ENCODE measurements at regions not wholly inside any gene's neighbourhood (a gene's known extent, or its start where the extent isn't known, plus 50 kb on each side); places are given as distances from the start of the nearest gene placed in this dataset.

- H3K27me3 Mint-ChIP-seq: no peaks in the 10 kb centered on the region
- no peak for TF ChIP-seq CTCF (conservative IDR thresholded peaks at IDR 0.05)
- no peak overlapping the region for H3K4me3 Mint-ChIP-seq
- H3K36me3 Mint-ChIP-seq: no peaks in the 10 kb centered on the region
- H3K27ac Mint-ChIP-seq: no peak overlapping the region
- H3K9me3 Mint-ChIP-seq: no peaks in the 10 kb centered on the region
- DNase-seq (ENCODE audit: extremely low spot score, unreplicated experiment): no peak
- H3K4me1 Mint-ChIP-seq (ENCODE audit: unreplicated experiment): no peaks in the 10 kb centered on the region
These were observed 183.1 kb upstream of the DPP10 start for GRCh38 chr2:114259389-114259788.

GRCh38 chr2:114261366-114261765 lies 181.1 kb upstream of the DPP10 start:
- no peaks in the 10 kb centered on the region for H3K36me3 Mint-ChIP-seq
- no peaks in the 10 kb centered on the region for H3K4me1 Mint-ChIP-seq (ENCODE audit: unreplicated experiment)
- no peak overlapping the region for H3K27ac Mint-ChIP-seq
- H3K9me3 Mint-ChIP-seq: no peaks in the 10 kb centered on the region
- DNase-seq (ENCODE audit: extremely low spot score, unreplicated experiment): no peak
- no peaks in the 10 kb centered on the region for H3K27me3 Mint-ChIP-seq
- no peak overlapping the region for H3K4me3 Mint-ChIP-seq
- no peak for TF ChIP-seq CTCF (conservative IDR thresholded peaks at IDR 0.05)

- Mint-ChIP-seq H3K9me3 (no peaks in the 10 kb centered on the region), H3K36me3 (no peaks in the 10 kb centered on the region), H3K27ac (no peak overlapping the region), H3K27me3 (no peaks in the 10 kb centered on the region), H3K4me1 (ENCODE audit: unreplicated experiment) (no peaks in the 10 kb centered on the region), H3K4me3 (no peak overlapping the region)
- TF ChIP-seq CTCF (conservative IDR thresholded peaks at IDR 0.05): no peak
- no peak for DNase-seq (ENCODE audit: extremely low spot score, unreplicated experiment)
These were observed 177.2 kb upstream of the DPP10 start for GRCh38 chr2:114265261-114265660.

- Mint-ChIP-seq H3K36me3 (no peaks in the 10 kb centered on the region), H3K9me3 (no peaks in the 10 kb centered on the region), H3K4me3 (no peak overlapping the region), H3K4me1 (ENCODE audit: unreplicated experiment) (no peaks in the 10 kb centered on the region), H3K27ac (no peak overlapping the region), H3K27me3 (no peaks in the 10 kb centered on the region)
- TF ChIP-seq CTCF (conservative IDR thresholded peaks at IDR 0.05): no peak
- no peak for DNase-seq (ENCODE audit: extremely low spot score, unreplicated experiment)
These were observed 167.5 kb upstream of the DPP10 start for GRCh38 chr2:114274957-114275356.

- Mint-ChIP-seq H3K4me3 (no peak overlapping the region), H3K27me3 (no peaks in the 10 kb centered on the region), H3K36me3 (no peaks in the 10 kb centered on the region), H3K4me1 (ENCODE audit: unreplicated experiment) (no peaks in the 10 kb centered on the region), H3K9me3 (no peaks in the 10 kb centered on the region), H3K27ac (no peak overlapping the region)
- TF ChIP-seq CTCF (conservative IDR thresholded peaks at IDR 0.05): no peak
- no peak for DNase-seq (ENCODE audit: extremely low spot score, unreplicated experiment)
These were observed 161.3 kb upstream of the DPP10 start for GRCh38 chr2:114281188-114281587.

GRCh38 chr2:114283774-114284173 lies 158.7 kb upstream of the DPP10 start:
- Mint-ChIP-seq H3K9me3 (no peaks in the 10 kb centered on the region), H3K4me1 (ENCODE audit: unreplicated experiment) (no peaks in the 10 kb centered on the region), H3K27me3 (no peaks in the 10 kb centered on the region), H3K27ac (no peak overlapping the region), H3K36me3 (no peaks in the 10 kb centered on the region), H3K4me3 (no peak overlapping the region)
- no peak for DNase-seq (ENCODE audit: extremely low spot score, unreplicated experiment)
- TF ChIP-seq CTCF (conservative IDR thresholded peaks at IDR 0.05): no peak

All from type B pancreatic cell (in vitro differentiated cells).